Endothelial cell of hepatic sinusoid (primary cell): ENCODE measurements at regions not wholly inside any gene's neighbourhood (a gene's known extent, or its start where the extent isn't known, plus 50 kb on each side); places are given as distances from the start of the nearest gene placed in this dataset.

Source experiments
- in situ Hi-C: cut with HindIII; loops from 2 replicates; pipeline ENCODE4 v1.10.0; 2017; ENCODE audit warnings: low sequenced_read_pairs

GRCh38 chr1:4407851-4408250 lies 246.6 kb upstream of the AJAP1 start:
- in situ Hi-C loops, result no loop called here

- in situ Hi-C loops, result no loop called here
Measured at GRCh38 chr1:4408380-4408779, 246.0 kb upstream of the AJAP1 start.

- in situ Hi-C loops, result no loop called here
Measured at GRCh38 chr1:4411862-4412261, 242.5 kb upstream of the AJAP1 start.

- in situ Hi-C loops, result no loop called here
Measured at GRCh38 chr1:4415476-4415875, 238.9 kb upstream of the AJAP1 start.

GRCh38 chr1:4416189-4416588 lies 238.2 kb upstream of the AJAP1 start:
- in situ Hi-C loops, result no loop called here

- in situ Hi-C loops, result no loop called here
Measured at GRCh38 chr1:4418021-4418420, 236.4 kb upstream of the AJAP1 start.

GRCh38 chr1:4421986-4422385 lies 232.4 kb upstream of the AJAP1 start:
- in situ Hi-C loops, result no loop called here

GRCh38 chr1:4422504-4423289 lies 231.7 kb upstream of the AJAP1 start:
- in situ Hi-C loops, result no loop called here

GRCh38 chr1:4424254-4424653 lies 230.2 kb upstream of the AJAP1 start:
- in situ Hi-C loops, result no loop called here

- in situ Hi-C loops, result loop anchor here (5.0 kb wide), 1 partner anchor 53 kb away; no protein-coding TSS in a partner anchor
Measured at GRCh38 chr1:4424766-4425165, 229.6 kb upstream of the AJAP1 start.

- in situ Hi-C loops, result loop anchor here (5.0 kb wide), 1 partner anchor 51 kb away; no protein-coding TSS in a partner anchor
Measured at GRCh38 chr1:4425892-4426291, 228.5 kb upstream of the AJAP1 start.

- in situ Hi-C loops, result loop anchor here (5.0 kb wide), 1 partner anchor 49 kb away; no protein-coding TSS in a partner anchor
Measured at GRCh38 chr1:4428711-4429110, 225.7 kb upstream of the AJAP1 start.

- in situ Hi-C loops, result no loop called here
Measured at GRCh38 chr1:4430406-4431365, 223.7 kb upstream of the AJAP1 start.

GRCh38 chr1:4431491-4431890 lies 222.9 kb upstream of the AJAP1 start:
- in situ Hi-C loops, result no loop called here

- in situ Hi-C loops, result no loop called here
Measured at GRCh38 chr1:4433075-4433474, 221.3 kb upstream of the AJAP1 start.

- in situ Hi-C loops, result no loop called here
Measured at GRCh38 chr1:4444086-4444485, 210.3 kb upstream of the AJAP1 start.

GRCh38 chr1:4447778-4448420 lies 206.5 kb upstream of the AJAP1 start:
- in situ Hi-C loops, result no loop called here

GRCh38 chr1:4449972-4450371 lies 204.4 kb upstream of the AJAP1 start:
- in situ Hi-C loops, result no loop called here

GRCh38 chr1:4452701-4453100 lies 201.7 kb upstream of the AJAP1 start:
- in situ Hi-C loops, result no loop called here

GRCh38 chr1:4460052-4460451 lies 194.4 kb upstream of the AJAP1 start:
- in situ Hi-C loops, result no loop called here

GRCh38 chr1:4460651-4461050 lies 193.8 kb upstream of the AJAP1 start:
- in situ Hi-C loops, result no loop called here
